Liver (tissue), 8 donors: ENCODE measurements at regions not wholly inside any gene's neighbourhood (a gene's known extent, or its start where the extent isn't known, plus 50 kb on each side); places are given as distances from the start of the nearest gene placed in this dataset.

Experiments
- DNase-seq: peaks from one replicate; pipeline ENCODE4 v3.0.0-alpha.2; 2017; ENCODE audit warnings: low spot score
- H3K27ac ChIP-seq, 2 donors: one replicate each; pipeline ENCODE4 v1.7.0; 2013; ENCODE audit warnings: inconsistent platforms in 2 of 2, low read length in 2 of 2, control low read depth in 1 of 2, low read depth in 1 of 2, mild to moderate bottlenecking in 1 of 2
- H3K27me3 ChIP-seq, 4 donors: one replicate each; pipeline versions ENCODE4 v1.6.1 to v1.7.0; 2013; ENCODE audit warnings: low read length in 3 of 4, inconsistent platforms in 1 of 4, mild to moderate bottlenecking in 1 of 4, moderate library complexity in 1 of 4; ENCODE audit not compliant: control insufficient read depth in 4 of 4, insufficient read depth in 4 of 4
- H3K36me3 ChIP-seq, 4 donors: one replicate each; pipeline versions ENCODE4 v1.6.1 to v1.7.0; 2013; ENCODE audit warnings: low read length in 3 of 4, mild to moderate bottlenecking in 3 of 4, low read depth in 1 of 4, moderate library complexity in 1 of 4; ENCODE audit not compliant: control insufficient read depth in 4 of 4, insufficient read depth in 3 of 4
- H3K4me1 ChIP-seq, 4 donors: one replicate each; pipeline versions ENCODE4 v1.6.1 to v1.7.0; 2013; ENCODE audit warnings: low read length in 3 of 4, mild to moderate bottlenecking in 3 of 4, moderate library complexity in 1 of 4; ENCODE audit not compliant: control insufficient read depth in 4 of 4, insufficient read depth in 4 of 4
- H3K4me3 ChIP-seq, 3 donors: one replicate each; pipeline versions ENCODE4 v1.6.1 to v1.7.0; 2013; ENCODE audit warnings: low read length in 3 of 3, control low read depth in 1 of 3, low read depth in 1 of 3, mild to moderate bottlenecking in 1 of 3
- H3K9ac ChIP-seq, 2 donors: one replicate each; pipeline ENCODE4 v1.7.0; 2013; ENCODE audit warnings: low read length in 2 of 2, mild to moderate bottlenecking in 2 of 2, moderate library complexity in 2 of 2, control low read depth in 1 of 2, low read depth in 1 of 2
- H3K9me3 ChIP-seq, 4 donors: one replicate each; pipeline versions ENCODE4 v1.6.1 to v1.7.0; 2013; ENCODE audit warnings: low read length in 3 of 4; ENCODE audit not compliant: control insufficient read depth in 4 of 4
- ATF3 ChIP-seq: IDR thresholded peaks from 2 replicates; pipeline ENCODE4 v1.6.1; 2016; ENCODE audit warnings: antibody characterized with exemption
- CTCF ChIP-seq: fragments of 150-350 bp; IDR thresholded peaks from 2 replicates; pipeline ENCODE4 v1.5.1; 2017; ENCODE audit warnings: improper control_type of control experiment, low read depth, low read length; ENCODE audit not compliant: missing input control
- FOXA1 ChIP-seq: IDR thresholded peaks from 2 replicates; pipeline ENCODE4 v1.6.1; 2016; ENCODE audit warnings: antibody characterized with exemption
- FOXA2 ChIP-seq: IDR thresholded peaks from 2 replicates; pipeline ENCODE4 v1.6.1; 2016; ENCODE audit warnings: antibody characterized with exemption
- GABPA ChIP-seq, 2 donors: IDR thresholded peaks in 1 of 2; conservative IDR thresholded peaks in 1 of 2; 2 replicates each; pipeline ENCODE4 v1.6.1; 2016; ENCODE audit warnings: antibody characterized with exemption in 2 of 2, mild to moderate bottlenecking in 1 of 2, moderate library complexity in 1 of 2
- HNF4A ChIP-seq, 2 donors: conservative IDR thresholded peaks; 2 replicates each; pipeline ENCODE4 v1.6.1; 2016; ENCODE audit warnings: antibody characterized with exemption in 2 of 2, mild to moderate bottlenecking in 2 of 2
- HNF4G ChIP-seq: IDR thresholded peaks from 2 replicates; pipeline ENCODE4 v1.6.1; 2016; ENCODE audit warnings: antibody characterized with exemption
- MAX ChIP-seq: IDR thresholded peaks from 2 replicates; pipeline ENCODE4 v1.6.1; 2016; ENCODE audit warnings: antibody characterized with exemption
- NR2F2 ChIP-seq: IDR thresholded peaks from 2 replicates; pipeline ENCODE4 v1.6.1; 2016; ENCODE audit warnings: antibody characterized with exemption
- RAD21 ChIP-seq, 2 donors: IDR thresholded peaks; 2 replicates each; pipeline ENCODE4 v1.6.1; 2016; ENCODE audit warnings: antibody characterized with exemption in 2 of 2, mild to moderate bottlenecking in 2 of 2
- REST ChIP-seq: IDR thresholded peaks from 2 replicates; pipeline ENCODE4 v1.6.1; 2016; ENCODE audit warnings: antibody characterized with exemption, mild to moderate bottlenecking
- RXRA ChIP-seq, 2 donors: IDR thresholded peaks; 2 replicates each; pipeline ENCODE4 v1.6.1; 2017 to 2018; ENCODE audit warnings: antibody characterized with exemption in 2 of 2, mild to moderate bottlenecking in 1 of 2
- SP1 ChIP-seq: IDR thresholded peaks from 2 replicates; pipeline ENCODE4 v1.6.1; 2018; ENCODE audit warnings: antibody characterized with exemption, mild to moderate bottlenecking
- TAF1 ChIP-seq: conservative IDR thresholded peaks from 2 replicates; pipeline ENCODE4 v1.6.1; 2016; ENCODE audit warnings: antibody characterized with exemption, mild to moderate bottlenecking
- ZBTB33 ChIP-seq: IDR thresholded peaks from 2 replicates; pipeline ENCODE4 v1.6.1; 2016; ENCODE audit warnings: antibody characterized with exemption
- WGBS: extraction: QIAGEN DNeasy Blood & Tissue Kit; methylation state at CpG from one replicate; pipeline ENCODE4 v1.1.7; 2013; 5-methylcytosine and 5-hydroxymethylcytosine counted together
- donor health status: healthy.
- donor health status: healthy.
- donor health status: healthy.
- donor health status: healthy.
- donor health status: healthy.

GRCh38 chr18:22080035-22080434 lies 89.4 kb upstream of the GATA6 start:
- H3K27ac ChIP-seq, result no peak overlapping the region
- no peaks in the 10 kb centered on the region for H3K36me3 ChIP-seq
- H3K9ac ChIP-seq, result no peak overlapping the region
- WGBS, result 72% methylated on average over 3 of the region's 3 CpGs
- peaks cover 0 to 11% (median 0%) of the 10 kb centered on the region in 4 donors for H3K4me1 ChIP-seq
- no peak for TF ChIP-seq RAD21 (IDR thresholded peaks at IDR 0.05)
- TF ChIP-seq CTCF, result no peak
- TF ChIP-seq HNF4G, result no peak
- no peak for TF ChIP-seq SP1
- TF ChIP-seq HNF4A (conservative IDR thresholded peaks at IDR 0.05), result no peak
- TF ChIP-seq TAF1, result no peak
- TF ChIP-seq RXRA (IDR thresholded peaks at IDR 0.05), result no peak
- TF ChIP-seq ATF3, result no peak
- no peak for TF ChIP-seq GABPA (IDR thresholded peaks at IDR 0.05 in 1 of 2, conservative IDR thresholded peaks at IDR 0.05 in 1 of 2)
- no peak for TF ChIP-seq ZBTB33
- TF ChIP-seq FOXA1, result no peak
- no peak for DNase-seq
- no peaks in the 10 kb centered on the region for H3K9me3 ChIP-seq
- H3K4me3 ChIP-seq, result no peak overlapping the region
- H3K27me3 ChIP-seq, result no peaks in the 10 kb centered on the region

- peaks cover 0 to 21% (median 2%) of the 10 kb centered on the region in 4 donors for H3K4me1 ChIP-seq
- 97% methylated on average over 14 of the region's 14 CpGs for WGBS
- TF ChIP-seq FOXA1 (no peak), CTCF (no peak), TAF1 (no peak), MAX (no peak), FOXA2 (no peak), HNF4G (no peak), REST (no peak), NR2F2 (no peak)
Measured at GRCh38 chr18:22082408-22082807, 87.0 kb upstream of the GATA6 start.

More at GRCh38 chr18:22082408-22082807, 87.0 kb upstream of the GATA6 start:
- Histone ChIP-seq H3K4me3 (no peak overlapping the region), H3K9ac (no peak overlapping the region), H3K27ac (no peak overlapping the region), H3K36me3 (no peaks in the 10 kb centered on the region), H3K9me3 (no peaks in the 10 kb centered on the region), H3K27me3 (no peaks in the 10 kb centered on the region)
- DNase-seq, result no peak
